OCI-LY7 (cell line): ENCODE measurements at regions not wholly inside any gene's neighbourhood (a gene's known extent, or its start where the extent isn't known, plus 50 kb on each side); places are given as distances from the start of the nearest gene placed in this dataset.

Experiments
- BruUV-seq: library from RNA; stranded (reverse); fragments of 400-500 nt; replicated peaks from 2 replicates; lab custom pipeline; 2021; lab: Mats Ljungman, UMichigan
- CTCF ChIA-PET: fragments of 300-600 bp; sonication (Branson Sonifier 250); formaldehyde crosslinking; loops from one replicate; lab custom pipeline; 2022; ENCODE audit warnings: antibody characterized with exemption; ENCODE audit not compliant: unreplicated experiment; lab: Charles Lee
- POLR2A ChIA-PET: fragments of 300-600 bp; sonication (Branson Sonifier 250); formaldehyde crosslinking; loops from one replicate; lab custom pipeline; 2022; ENCODE audit warnings: antibody characterized with exemption; lab: Charles Lee
- DNase-seq: peaks from one replicate; pipeline ENCODE4 v3.0.0-alpha.2; 2015; ENCODE audit warnings: low spot score
- H2AFZ ChIP-seq: fragments of 200-600 bp; sonication (generic), shearing (Covaris generic); 2 replicates; pipeline ENCODE4 v1.6.1; 2014; ENCODE audit warnings: mild to moderate bottlenecking, antibody characterized with exemption, low read length, moderate library complexity
- H3K27ac ChIP-seq: fragments of 200-600 bp; sonication (generic); 2 replicates; pipeline ENCODE4 v1.5.1; 2014; ENCODE audit warnings: mixed run types, low read depth, mild to moderate bottlenecking, moderate library complexity, low read length, inconsistent platforms; ENCODE audit not compliant: poor library complexity, severe bottlenecking
- H3K36me3 ChIP-seq: fragments of 200-600 bp; sonication (generic); 2 replicates; pipeline ENCODE4 v1.6.1; 2014; ENCODE audit warnings: mild to moderate bottlenecking, antibody characterized with exemption, low read length, moderate library complexity, mixed read lengths; ENCODE audit not compliant: insufficient read depth
- H3K4me1 ChIP-seq: fragments of 200-600 bp; sonication (generic); 2 replicates; pipeline ENCODE4 v1.5.1; 2014; ENCODE audit warnings: mild to moderate bottlenecking, low read length; ENCODE audit not compliant: insufficient read depth, poor library complexity, severe bottlenecking
- H3K4me2 ChIP-seq: fragments of 200-600 bp; sonication (generic); 2 replicates; pipeline ENCODE4 v1.6.1; 2014; ENCODE audit warnings: mild to moderate bottlenecking, low read length
- H3K4me3 ChIP-seq: fragments of 200-600 bp; sonication (generic); 2 replicates; pipeline ENCODE4 v1.5.1; 2014; ENCODE audit warnings: mild to moderate bottlenecking, low read depth, low read length; ENCODE audit not compliant: poor library complexity, severe bottlenecking
- H3K79me2 ChIP-seq: fragments of 200-600 bp; sonication (generic); 2 replicates; pipeline ENCODE4 v1.6.1; 2016; ENCODE audit warnings: low read depth, mild to moderate bottlenecking, low read length, moderate library complexity, mixed read lengths; ENCODE audit not compliant: insufficient read depth
- H3K9me2 ChIP-seq: fragments of 200-600 bp; sonication (generic); 2 replicates; pipeline ENCODE4 v1.6.1; 2016; ENCODE audit warnings: mild to moderate bottlenecking, low read length, mixed read lengths; ENCODE audit not compliant: insufficient read depth
- H3K9me3 ChIP-seq: fragments of 200-600 bp; sonication (generic); 2 replicates; pipeline ENCODE4 v1.6.1; 2014; ENCODE audit warnings: mild to moderate bottlenecking, mixed run types, low read length, mixed read lengths
- H4K20me1 ChIP-seq: fragments of 200-600 bp; sonication (generic); 2 replicates; pipeline ENCODE4 v1.6.1; 2014; ENCODE audit warnings: mild to moderate bottlenecking, antibody characterized with exemption, low read length, moderate library complexity, mixed read lengths; ENCODE audit not compliant: insufficient read depth
- CTCF ChIP-seq: fragments of 200-600 bp; sonication (generic); conservative IDR thresholded peaks from 2 replicates; pipeline ENCODE4 v1.5.1; 2014; ENCODE audit warnings: mild to moderate bottlenecking, antibody characterized with exemption, low read length, moderate library complexity, mixed read lengths
- EZH2phosphoT487 ChIP-seq: fragments of 200-600 bp; sonication (generic); IDR thresholded peaks from 2 replicates; pipeline ENCODE4 v1.6.1; 2018; ENCODE audit warnings: low read depth, borderline replicate concordance, mild to moderate bottlenecking, mixed run types, antibody characterized with exemption, low read length, moderate library complexity, mixed read lengths
- intact Hi-C: fragments of 100-400 bp; cut with micrococcal nuclease; formaldehyde crosslinking; loops from one replicate; pipeline ENCODE4 v1.10.0; 2022; ENCODE audit not compliant: unreplicated experiment

GRCh38 chr5:85591311-85591710 is 1026.4 kb upstream of the COX7C start:
- Histone ChIP-seq H3K9me3 (no peaks in the 10 kb centered on the region), H3K4me1 (no peaks in the 10 kb centered on the region), H3K9me2 (no peaks in the 10 kb centered on the region), H2AFZ (no peak overlapping the region), H3K4me3 (no peak overlapping the region), H4K20me1 (no peaks in the 10 kb centered on the region), H3K27ac (no peak overlapping the region), H3K4me2 (no peak overlapping the region), H3K36me3 (no peaks in the 10 kb centered on the region), H3K79me2 (no peaks in the 10 kb centered on the region)
- ChIA-PET CTCF (no interaction called here), POLR2A (interaction anchor here (0.7 kb wide), 1 partner anchor 78 kb away, joined by 3 read pairs; no protein-coding TSS in a partner anchor)
- TF ChIP-seq EZH2phosphoT487 (no peak), CTCF (no peak)
- intact Hi-C loops = no loop called here
- BruUV-seq = no TSS peak
- no peak for DNase-seq

GRCh38 chr5:85602843-85603242 is 1014.9 kb upstream of the COX7C start:
- Histone ChIP-seq H3K4me3 (no peak overlapping the region), H2AFZ (no peak overlapping the region), H3K4me2 (no peak overlapping the region), H3K79me2 (no peaks in the 10 kb centered on the region), H3K9me3 (no peaks in the 10 kb centered on the region), H3K4me1 (no peaks in the 10 kb centered on the region), H3K27ac (no peak overlapping the region), H3K9me2 (no peaks in the 10 kb centered on the region), H3K36me3 (no peaks in the 10 kb centered on the region), H4K20me1 (no peaks in the 10 kb centered on the region)
- ChIA-PET CTCF (no interaction called here), POLR2A (no interaction called here)
- intact Hi-C loops = no loop called here
- TF ChIP-seq EZH2phosphoT487 (no peak), CTCF (no peak)
- DNase-seq = no peak
- no TSS peak for BruUV-seq

GRCh38 chr5:85604378-85604777 is 1013.4 kb upstream of the COX7C start:
- Histone ChIP-seq H3K36me3 (no peaks in the 10 kb centered on the region), H2AFZ (no peak overlapping the region), H3K27ac (no peak overlapping the region), H4K20me1 (no peaks in the 10 kb centered on the region), H3K9me2 (no peaks in the 10 kb centered on the region), H3K4me3 (no peak overlapping the region), H3K79me2 (no peaks in the 10 kb centered on the region), H3K9me3 (no peaks in the 10 kb centered on the region), H3K4me2 (no peak overlapping the region), H3K4me1 (no peaks in the 10 kb centered on the region)
- ChIA-PET POLR2A (no interaction called here), CTCF (no interaction called here)
- BruUV-seq = no TSS peak
- no peak for DNase-seq
- intact Hi-C loops = no loop called here
- no peak for TF ChIP-seq CTCF
- no peak for TF ChIP-seq EZH2phosphoT487
